ENCODE measurements at regions not wholly inside any gene's neighbourhood (a gene's known extent, or its start where the extent isn't known, plus 50 kb on each side); places are given as distances from the start of the nearest gene placed in this dataset.

GRCh38 chr15:93241696-93242585, 152.9 kb upstream of the RGMA start:
- no peaks in the 10 kb centered on the region for H3K4me1 ChIP-seq
- H3K36me3 ChIP-seq: no peaks in the 10 kb centered on the region
- H3K27ac ChIP-seq: no peak overlapping the region
- H3K27me3 ChIP-seq: no peaks in the 10 kb centered on the region
- no peak for DNase-seq
- no peak for TF ChIP-seq CTCF (IDR thresholded peaks at IDR 0.05 in 4 of 5, conservative IDR thresholded peaks at IDR 0.05 in 1 of 5)
- no peak for TF ChIP-seq POLR2A (IDR thresholded peaks at IDR 0.05)
- in situ Hi-C loops (cut with MboI; ENCODE audit: low sequenced_read_pairs in 4 of 4) (no loop called here), intact Hi-C loops (cut with DNase I; ENCODE audit: low total_unique reads) (no loop called here)
- no peaks in the 10 kb centered on the region for H3K9me3 ChIP-seq
- ATAC-seq: no peak
- H3K4me3 ChIP-seq: no peak overlapping the region

- in situ Hi-C loops (cut with MboI; ENCODE audit: low sequenced_read_pairs in 4 of 4): no loop called here
Measured at GRCh38 chr15:93239993-93240392, 151.0 kb upstream of the RGMA start.

GRCh38 chr15:93239591-93239990, 150.6 kb upstream of the RGMA start:
- no peak overlapping the region for H3K27ac ChIP-seq
- no peak overlapping the region for H3K4me3 ChIP-seq
- no peak for DNase-seq
- ATAC-seq: no peak
- no peaks in the 10 kb centered on the region for H3K36me3 ChIP-seq
- intact Hi-C loops (cut with DNase I; ENCODE audit: low total_unique reads) (no loop called here), in situ Hi-C loops (cut with MboI; ENCODE audit: low sequenced_read_pairs in 4 of 4) (no loop called here)
- TF ChIP-seq POLR2A (IDR thresholded peaks at IDR 0.05) (no peak), CTCF (IDR thresholded peaks at IDR 0.05 in 4 of 5, conservative IDR thresholded peaks at IDR 0.05 in 1 of 5) (no peak)
- H3K4me1 ChIP-seq: no peaks in the 10 kb centered on the region
- H3K9me3 ChIP-seq: no peaks in the 10 kb centered on the region
- H3K27me3 ChIP-seq: no peaks in the 10 kb centered on the region

More at GRCh38 chr15:93239993-93240392, 151.0 kb upstream of the RGMA start:
- intact Hi-C loops (cut with DNase I; ENCODE audit: low total_unique reads): no loop called here
- H3K9me3 ChIP-seq: no peaks in the 10 kb centered on the region
- no peak for DNase-seq
- TF ChIP-seq CTCF (IDR thresholded peaks at IDR 0.05 in 4 of 5, conservative IDR thresholded peaks at IDR 0.05 in 1 of 5) (no peak), POLR2A (IDR thresholded peaks at IDR 0.05) (no peak)
- H3K36me3 ChIP-seq: no peaks in the 10 kb centered on the region
- no peak overlapping the region for H3K27ac ChIP-seq
- no peak overlapping the region for H3K4me3 ChIP-seq
- ATAC-seq: no peak
- no peaks in the 10 kb centered on the region for H3K4me1 ChIP-seq
- H3K27me3 ChIP-seq: no peaks in the 10 kb centered on the region

GRCh38 chr15:93238641-93239040, 149.6 kb upstream of the RGMA start:
- ATAC-seq: no peak

More at GRCh38 chr15:93238641-93239040, 149.6 kb upstream of the RGMA start:
- H3K36me3 ChIP-seq: no peaks in the 10 kb centered on the region
- no peaks in the 10 kb centered on the region for H3K4me1 ChIP-seq
- no peak overlapping the region for H3K4me3 ChIP-seq
- no peak overlapping the region for H3K27ac ChIP-seq
- in situ Hi-C loops (cut with MboI; ENCODE audit: low sequenced_read_pairs in 4 of 4) (no loop called here), intact Hi-C loops (cut with DNase I; ENCODE audit: low total_unique reads) (no loop called here)
- TF ChIP-seq POLR2A (IDR thresholded peaks at IDR 0.05) (no peak), CTCF (IDR thresholded peaks at IDR 0.05 in 4 of 5, conservative IDR thresholded peaks at IDR 0.05 in 1 of 5) (no peak)
- H3K9me3 ChIP-seq: no peaks in the 10 kb centered on the region
- H3K27me3 ChIP-seq: no peaks in the 10 kb centered on the region
- no peak for DNase-seq

Measured in gastrocnemius medialis (tissue), 4 donors.